GM21360 (cell line): ENCODE measurements at regions not wholly inside any gene's neighbourhood (a gene's known extent, or its start where the extent isn't known, plus 50 kb on each side); places are given as distances from the start of the nearest gene placed in this dataset.

ENCODE experiments used
- ATAC-seq: cut with Tn5 transposase; IDR thresholded peaks from one replicate; pipeline ENCODE4 v1.9.1; 2021; ENCODE audit warnings: mild to moderate bottlenecking, moderate library complexity; ENCODE audit not compliant: unreplicated experiment

GRCh38 chr11:133723056-133723455 is 122.3 kb downstream of the SPATA19 start:
- no peak for ATAC-seq

- ATAC-seq: no peak
These were observed 124.4 kb downstream of the SPATA19 start for GRCh38 chr11:133720951-133721350.

- no peak for ATAC-seq
These were observed 125.6 kb downstream of the SPATA19 start for GRCh38 chr11:133719532-133720235.

- ATAC-seq: no peak
These were observed 126.5 kb downstream of the SPATA19 start for GRCh38 chr11:133718831-133719230.

- ATAC-seq: no peak
These were observed 127.1 kb downstream of the SPATA19 start for GRCh38 chr11:133718238-133718637.

GRCh38 chr11:133716602-133717001 is 128.7 kb downstream of the SPATA19 start:
- no peak for ATAC-seq

GRCh38 chr11:133715602-133716001 is 129.7 kb downstream of the SPATA19 start:
- ATAC-seq: no peak

GRCh38 chr11:133714471-133715375 is 130.6 kb downstream of the SPATA19 start:
- no peak for ATAC-seq

- no peak for ATAC-seq
These were observed 131.5 kb downstream of the SPATA19 start for GRCh38 chr11:133713844-133714243.

GRCh38 chr11:133713406-133713805 is 131.9 kb downstream of the SPATA19 start:
- no peak for ATAC-seq

GRCh38 chr11:133712051-133712560 is 133.2 kb downstream of the SPATA19 start:
- ATAC-seq: no peak

GRCh38 chr11:133711545-133711944 is 133.8 kb downstream of the SPATA19 start:
- no peak for ATAC-seq

- no peak for ATAC-seq
These were observed 134.6 kb downstream of the SPATA19 start for GRCh38 chr11:133710681-133711240.

- ATAC-seq: no peak
These were observed 135.1 kb downstream of the SPATA19 start for GRCh38 chr11:133710241-133710640.

- ATAC-seq: no peak
These were observed 136.7 kb downstream of the SPATA19 start for GRCh38 chr11:133708547-133709051.

GRCh38 chr11:133706925-133707794 is 138.2 kb downstream of the SPATA19 start:
- ATAC-seq: no peak

- ATAC-seq: no peak
These were observed 139.4 kb downstream of the SPATA19 start for GRCh38 chr11:133705873-133706272.

GRCh38 chr11:133705074-133705648 is 140.2 kb downstream of the SPATA19 start:
- no peak for ATAC-seq

- ATAC-seq: no peak
These were observed 146.2 kb downstream of the SPATA19 start for GRCh38 chr11:133699071-133699470.

GRCh38 chr11:133698654-133699053 is 146.7 kb downstream of the SPATA19 start:
- no peak for ATAC-seq
